H9 (cell line): ENCODE measurements at regions not wholly inside any gene's neighbourhood (a gene's known extent, or its start where the extent isn't known, plus 50 kb on each side); places are given as distances from the start of the nearest gene placed in this dataset.

Experiments used
- DNase-seq: peaks from one replicate; pipeline ENCODE4 v3.0.0-alpha.2; 2017
- H2AFZ ChIP-seq: one replicate; pipeline ENCODE4 v1.6.1; 2013; ENCODE audit warnings: mild to moderate bottlenecking, low read length, control low read depth, moderate library complexity
- H2AK5ac ChIP-seq: 2 replicates; pipeline ENCODE4 v1.6.1; 2013; ENCODE audit warnings: low read length, control low read depth, mixed read lengths; ENCODE audit not compliant: insufficient read length
- H2BK120ac ChIP-seq: one replicate; pipeline ENCODE4 v1.6.1; 2013; ENCODE audit warnings: low read depth, mild to moderate bottlenecking, low read length, control low read depth, inconsistent platforms; ENCODE audit not compliant: poor library complexity, severe bottlenecking
- H2BK12ac ChIP-seq: 2 replicates; pipeline ENCODE4 v1.6.1; 2013; ENCODE audit warnings: low read length, control low read depth, mixed read lengths, low read depth; ENCODE audit not compliant: insufficient read length
- H2BK15ac ChIP-seq: 2 replicates; pipeline ENCODE4 v1.6.1; 2013; ENCODE audit warnings: low read depth, low read length, control low read depth
- H2BK20ac ChIP-seq: one replicate; pipeline ENCODE4 v1.6.1; 2013; ENCODE audit warnings: low read depth, mild to moderate bottlenecking, low read length, control low read depth, inconsistent platforms; ENCODE audit not compliant: poor library complexity, severe bottlenecking
- H2BK5ac ChIP-seq: 2 replicates; pipeline ENCODE4 v1.6.1; 2013; ENCODE audit warnings: low read length, control low read depth, mixed read lengths; ENCODE audit not compliant: insufficient read length
- H3K14ac ChIP-seq: 2 replicates; pipeline ENCODE4 v1.6.1; 2013; ENCODE audit warnings: low read length, control low read depth; ENCODE audit not compliant: insufficient read depth
- H3K18ac ChIP-seq: 2 replicates; pipeline ENCODE4 v1.6.1; 2013; ENCODE audit warnings: low read depth, mild to moderate bottlenecking, mixed read lengths, low read length, control low read depth; ENCODE audit not compliant: insufficient read length
- H3K23ac ChIP-seq: 2 replicates; pipeline ENCODE4 v1.6.1; 2013; ENCODE audit warnings: low read length, control low read depth, mixed read lengths, low read depth; ENCODE audit not compliant: insufficient read length
- H3K23me2 ChIP-seq: 2 replicates; pipeline ENCODE4 v1.6.1; 2013; ENCODE audit warnings: low read depth, mild to moderate bottlenecking, mixed read lengths, low read length, control low read depth; ENCODE audit not compliant: insufficient read length, poor library complexity, severe bottlenecking
- H3K27ac ChIP-seq: 2 replicates; pipeline ENCODE4 v1.5.1; 2013; ENCODE audit warnings: low read length, control low read depth, mixed read lengths, low read depth; ENCODE audit not compliant: insufficient read length
- H3K27me3 ChIP-seq: 2 replicates; pipeline ENCODE4 v1.6.1; 2013; ENCODE audit warnings: low read length, control low read depth, inconsistent platforms; ENCODE audit not compliant: insufficient read depth
- H3K4ac ChIP-seq: 2 replicates; pipeline ENCODE4 v1.6.1; 2013; ENCODE audit warnings: low read depth, mild to moderate bottlenecking, control low read depth, inconsistent platforms, low read length, moderate library complexity
- H3K4me1 ChIP-seq: 2 replicates; pipeline ENCODE4 v1.6.1; 2013; ENCODE audit warnings: low read length, control low read depth, inconsistent platforms; ENCODE audit not compliant: insufficient read depth
- H3K4me2 ChIP-seq: 2 replicates; pipeline ENCODE4 v1.6.1; 2013; ENCODE audit warnings: low read length, control low read depth, mixed read lengths; ENCODE audit not compliant: insufficient read length, insufficient read depth
- H3K56ac ChIP-seq: 2 replicates; pipeline ENCODE4 v1.6.1; 2013; ENCODE audit warnings: low read depth, mild to moderate bottlenecking, mixed read lengths, low read length, control low read depth; ENCODE audit not compliant: insufficient read length
- H3K79me1 ChIP-seq: 2 replicates; pipeline ENCODE4 v1.6.1; 2013; ENCODE audit warnings: low read depth, mild to moderate bottlenecking, moderate library complexity, low read length, control low read depth, inconsistent platforms; ENCODE audit not compliant: insufficient read depth, poor library complexity, severe bottlenecking
- H3K79me2 ChIP-seq: 2 replicates; pipeline ENCODE4 v1.6.1; 2013; ENCODE audit warnings: low read length, control low read depth, inconsistent platforms; ENCODE audit not compliant: insufficient read depth
- H3K9ac ChIP-seq: 2 replicates; pipeline ENCODE4 v1.6.1; 2013; ENCODE audit warnings: low read length, control low read depth, mixed read lengths; ENCODE audit not compliant: insufficient read length; ENCODE audit errors: extremely low read depth
- H3K9me3 ChIP-seq: one replicate; pipeline ENCODE4 v1.6.1; 2013; ENCODE audit warnings: low read depth, low read length, inconsistent platforms; ENCODE audit not compliant: control insufficient read depth
- H3T11ph ChIP-seq: one replicate; pipeline ENCODE4 v1.6.1; 2013; ENCODE audit warnings: mild to moderate bottlenecking, low read length, control low read depth, inconsistent platforms
- H4K20me1 ChIP-seq: one replicate; pipeline ENCODE4 v1.6.1; 2013; ENCODE audit not compliant: control insufficient read depth, insufficient read length, insufficient read depth
- H4K5ac ChIP-seq: 2 replicates; pipeline ENCODE4 v1.6.1; 2013; ENCODE audit warnings: low read depth, mild to moderate bottlenecking, mixed read lengths, low read length, control low read depth; ENCODE audit not compliant: insufficient read length
- H4K8ac ChIP-seq: replicated peaks from 2 replicates; pipeline ENCODE4 v1.6.1; 2013; ENCODE audit warnings: low read length, control low read depth, mixed read lengths, low read depth; ENCODE audit not compliant: insufficient read length
- H4K91ac ChIP-seq: 2 replicates; pipeline ENCODE4 v1.6.1; 2013; ENCODE audit warnings: low read depth, mild to moderate bottlenecking, moderate library complexity, mixed read lengths, low read length, control low read depth; ENCODE audit not compliant: insufficient read length
- H3K27ac Mint-ChIP-seq, 3 experiments: 2 replicates in 2 of 3; 3 replicates in 1 of 3; pipeline ENCODE4 v1.8.0; 2020 to 2021; ENCODE audit warnings: mixed read lengths in 3 of 3, mild to moderate bottlenecking in 1 of 3, moderate library complexity in 1 of 3
- H3K27me3 Mint-ChIP-seq: 2 replicates; pipeline ENCODE4 v1.8.0; 2021; ENCODE audit warnings: low read depth, mild to moderate bottlenecking, moderate library complexity, mixed read lengths
- H3K36me3 Mint-ChIP-seq, 3 experiments: 2 replicates in 2 of 3; 3 replicates in 1 of 3; pipeline ENCODE4 v1.8.0; 2020 to 2021; ENCODE audit warnings: low read depth in 3 of 3, mixed read lengths in 3 of 3; ENCODE audit not compliant: insufficient read depth in 1 of 3
- H3K4me1 Mint-ChIP-seq, 2 experiments: 2 replicates each; pipeline ENCODE4 v1.8.0; 2020; ENCODE audit warnings: mixed read lengths in 2 of 2
- H3K4me3 Mint-ChIP-seq, 2 experiments: 2 replicates in 1 of 2; 3 replicates in 1 of 2; pipeline ENCODE4 v1.8.0; 2020 to 2021; ENCODE audit warnings: mild to moderate bottlenecking in 2 of 2, mixed read lengths in 2 of 2, moderate library complexity in 1 of 2
- H3K9me3 Mint-ChIP-seq, 2 experiments: 2 replicates in 1 of 2; 3 replicates in 1 of 2; pipeline ENCODE4 v1.8.0; 2020; ENCODE audit warnings: mild to moderate bottlenecking in 2 of 2, mixed read lengths in 2 of 2, moderate library complexity in 1 of 2
- CTCF ChIP-seq: fragments of 200-600 bp; sonication (generic); conservative IDR thresholded peaks from 3 replicates; pipeline ENCODE4 v1.8.0; 2021; ENCODE audit warnings: antibody characterized with exemption, mild to moderate bottlenecking
- WGBS: extraction: QIAGEN DNeasy Blood & Tissue Kit; methylation state at CpG from one replicate; pipeline ENCODE4 v1.1.7; 2013; ENCODE audit warnings: missing lambda C conversion rate, low lambda C conversion rate, mixed read lengths; ENCODE audit not compliant: insufficient read length; ENCODE audit errors: extremely low coverage; 5-methylcytosine and 5-hydroxymethylcytosine counted together

GRCh38 chr5:158464383-158464782, 605.4 kb upstream of the CLINT1 start:
- no peak overlapping the region for H3K18ac ChIP-seq
- no peak for DNase-seq
- no peaks in the 10 kb centered on the region for H3K4me1 ChIP-seq
- H3K4ac ChIP-seq, result no peak overlapping the region
- no peak for TF ChIP-seq CTCF
- H3K14ac ChIP-seq, result no peak overlapping the region
- no peak overlapping the region for H3K9ac ChIP-seq
- no peak overlapping the region for H2BK12ac ChIP-seq
- no peaks in the 10 kb centered on the region for H4K20me1 ChIP-seq
- Mint-ChIP-seq H3K4me1 (no peaks in the 10 kb centered on the region), H3K4me3 (no peak overlapping the region), H3K27me3 (peaks cover 2% of the 10 kb centered on the region; the same call in 1 of the 2 replicates), H3K9me3 (peaks cover 1 to 4% of the 10 kb centered on the region in 2 experiments; a peak in 2 of 5 replicates), H3K36me3 (peaks cover 0 to 1% (median 0%) of the 10 kb centered on the region in 3 experiments; a peak in 2 of 7 replicates), H3K27ac (no peak overlapping the region)
- H3K56ac ChIP-seq, result no peak overlapping the region
- H4K91ac ChIP-seq, result no peak overlapping the region
- no peak overlapping the region for H4K5ac ChIP-seq
- no peak overlapping the region for H3T11ph ChIP-seq
- H2AFZ ChIP-seq, result no peak overlapping the region
- H3K79me1 ChIP-seq, result no peaks in the 10 kb centered on the region
- no peak overlapping the region for H2BK120ac ChIP-seq
- no peak overlapping the region for H4K8ac ChIP-seq
- H3K27ac ChIP-seq, result no peak overlapping the region
- H2AK5ac ChIP-seq, result no peak overlapping the region
- H2BK15ac ChIP-seq, result no peak overlapping the region
- no peak overlapping the region for H2BK5ac ChIP-seq
- H3K23ac ChIP-seq, result no peak overlapping the region
- H3K4me2 ChIP-seq, result no peak overlapping the region
- H3K9me3 ChIP-seq, result no peaks in the 10 kb centered on the region
- H3K27me3 ChIP-seq, result no peaks in the 10 kb centered on the region
- H3K23me2 ChIP-seq, result no peaks in the 10 kb centered on the region
- no peaks in the 10 kb centered on the region for H3K79me2 ChIP-seq
- H2BK20ac ChIP-seq, result no peak overlapping the region
- no CpG with 5 or more reads among the region's 1 CpG for WGBS
